ENCODE measurements at regions not wholly inside any gene's neighbourhood (a gene's known extent, or its start where the extent isn't known, plus 50 kb on each side); places are given as distances from the start of the nearest gene placed in this dataset.
"Not testable (repeated sequence)": the region's sequence is repeated elsewhere in the genome, so short reads cannot be mapped to it uniquely, and the experiment has no call there.

DNA sequence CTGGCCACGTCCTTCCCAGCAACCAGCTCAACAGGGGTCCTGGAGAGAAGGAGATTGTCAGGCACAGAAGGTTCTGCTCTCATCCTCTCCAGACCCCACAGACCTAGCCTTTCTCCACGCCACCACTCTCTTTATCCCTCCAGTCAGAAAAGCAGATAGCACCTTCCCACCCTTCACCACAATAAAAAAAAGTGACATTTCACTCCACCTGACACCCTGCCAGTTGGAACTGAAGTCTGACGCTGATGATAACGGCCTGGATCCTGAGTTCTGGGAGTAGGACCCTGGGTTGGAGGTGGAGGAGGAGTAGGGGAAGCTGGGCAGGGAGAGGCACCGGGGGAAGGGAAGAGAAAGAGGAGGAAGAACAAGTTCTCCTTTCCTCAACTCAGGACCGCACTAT lies 127.5 kb upstream of the ANO1 start:
- Mint-ChIP-seq H3K4me1 (no peaks in the 10 kb centered on the region), H3K27ac (no peak overlapping the region), H3K27me3 (peaks cover 10% of the 10 kb centered on the region), H3K4me3 (no peak overlapping the region), H3K9me3 (ENCODE audit: insufficient read depth) (peaks cover 4% of the 10 kb centered on the region)
- Histone ChIP-seq H3K27me3 (replicated peaks in 1 of 4; ENCODE audit: control extremely low read depth in 1 of 4, control insufficient read depth in 3 of 4, insufficient read depth in 4 of 4, low read length in 3 of 4) (peaks cover 0 to 8% (median 0%) of the 10 kb centered on the region in 4 experiments), H3K4me3 (ENCODE audit: control extremely low read depth in 1 of 5, extremely low read depth in 1 of 5, insufficient read depth in 1 of 5, low read depth in 2 of 5, low read length in 4 of 5) (no peak overlapping the region), H2AFZ (ENCODE audit: insufficient read depth, low read depth, low read length, poor library complexity, severe bottlenecking) (no peak overlapping the region), H3K9me3 (ENCODE audit: control extremely low read depth in 1 of 3, control insufficient read depth in 2 of 3, insufficient read depth in 1 of 3, low read length in 2 of 3) (peaks cover 0 to 24% (median 0%) of the 10 kb centered on the region in 3 donors), H3K79me2 (ENCODE audit: control insufficient read depth, insufficient read depth, low read length) (no peaks in the 10 kb centered on the region), H3K36me3 (replicated peaks in 1 of 2; ENCODE audit: control extremely low read depth in 1 of 2, control insufficient read depth in 1 of 2, extremely low read depth in 1 of 2, insufficient read depth in 2 of 2, low read length in 1 of 2) (no peaks in the 10 kb centered on the region), H3K4me2 (replicated peaks; ENCODE audit: low read depth, low read length, poor library complexity, severe bottlenecking) (no peak overlapping the region), H3K27ac (ENCODE audit: low read length in 2 of 2) (no peak overlapping the region), H3K9ac (ENCODE audit: low read length) (no peak overlapping the region), H3K4me1 (ENCODE audit: control insufficient read depth in 2 of 2, insufficient read depth in 2 of 2, low read length in 2 of 2) (no peaks in the 10 kb centered on the region), H4K20me1 (ENCODE audit: control insufficient read depth, insufficient read depth, low read length, poor library complexity, severe bottlenecking) (no peaks in the 10 kb centered on the region)
- no peak for ATAC-seq (ENCODE audit: low read depth)
- CTCF ChIA-PET, result no interaction called here
- intact Hi-C loops (cut with micrococcal nuclease), result no loop called here
- POLR2A ChIA-PET, result no interaction called here
- DNase-seq, result no peak
- TF ChIP-seq, protein P1, sequence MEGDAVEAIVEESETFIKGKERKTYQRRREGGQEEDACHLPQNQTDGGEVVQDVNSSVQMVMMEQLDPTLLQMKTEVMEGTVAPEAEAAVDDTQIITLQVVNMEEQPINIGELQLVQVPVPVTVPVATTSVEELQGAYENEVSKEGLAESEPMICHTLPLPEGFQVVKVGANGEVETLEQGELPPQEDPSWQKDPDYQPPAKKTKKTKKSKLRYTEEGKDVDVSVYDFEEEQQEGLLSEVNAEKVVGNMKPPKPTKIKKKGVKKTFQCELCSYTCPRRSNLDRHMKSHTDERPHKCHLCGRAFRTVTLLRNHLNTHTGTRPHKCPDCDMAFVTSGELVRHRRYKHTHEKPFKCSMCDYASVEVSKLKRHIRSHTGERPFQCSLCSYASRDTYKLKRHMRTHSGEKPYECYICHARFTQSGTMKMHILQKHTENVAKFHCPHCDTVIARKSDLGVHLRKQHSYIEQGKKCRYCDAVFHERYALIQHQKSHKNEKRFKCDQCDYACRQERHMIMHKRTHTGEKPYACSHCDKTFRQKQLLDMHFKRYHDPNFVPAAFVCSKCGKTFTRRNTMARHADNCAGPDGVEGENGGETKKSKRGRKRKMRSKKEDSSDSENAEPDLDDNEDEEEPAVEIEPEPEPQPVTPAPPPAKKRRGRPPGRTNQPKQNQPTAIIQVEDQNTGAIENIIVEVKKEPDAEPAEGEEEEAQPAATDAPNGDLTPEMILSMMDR (IDR thresholded peaks at IDR 0.05), result no peak
- TF ChIP-seq EZH2 (IDR thresholded peaks at IDR 0.05; ENCODE audit: borderline replicate concordance, insufficient read depth, low read depth, low read length, poor library complexity, severe bottlenecking), result no peak
- WGBS (ENCODE audit: insufficient coverage), result 100% methylated on average over 1 of the region's 6 CpGs

DNA sequence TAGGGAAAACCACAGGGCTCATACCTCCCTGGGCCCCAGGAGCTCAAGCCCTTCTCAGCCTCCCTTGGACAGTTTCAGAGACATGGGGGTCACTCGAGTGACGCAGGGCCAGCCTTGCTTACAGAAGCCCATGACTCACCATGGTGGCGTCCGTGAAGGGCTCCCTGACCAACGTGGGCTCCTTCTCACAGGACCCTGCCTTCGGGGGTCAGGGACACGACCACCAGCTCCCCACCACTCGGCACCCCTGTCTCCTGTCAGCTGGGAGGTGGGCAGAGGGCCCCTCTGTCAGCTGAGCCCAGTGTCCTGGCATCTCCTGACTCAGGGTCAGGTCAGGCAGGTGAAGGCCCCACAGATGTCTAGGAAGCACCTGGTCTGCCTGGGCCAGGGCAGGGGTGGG lies 126.3 kb upstream of the ANO1 start:
- Histone ChIP-seq H3K4me2 (replicated peaks; ENCODE audit: low read depth, low read length, poor library complexity, severe bottlenecking) (no peak overlapping the region), H3K27ac (ENCODE audit: low read length in 2 of 2) (no peak overlapping the region), H3K9me3 (ENCODE audit: control extremely low read depth in 1 of 3, control insufficient read depth in 2 of 3, insufficient read depth in 1 of 3, low read length in 2 of 3) (peaks cover 0 to 24% (median 0%) of the 10 kb centered on the region in 3 donors), H2AFZ (ENCODE audit: insufficient read depth, low read depth, low read length, poor library complexity, severe bottlenecking) (no peak overlapping the region), H3K27me3 (replicated peaks in 1 of 4; ENCODE audit: control extremely low read depth in 1 of 4, control insufficient read depth in 3 of 4, insufficient read depth in 4 of 4, low read length in 3 of 4) (peaks cover 0 to 8% (median 0%) of the 10 kb centered on the region in 4 experiments), H3K36me3 (replicated peaks in 1 of 2; ENCODE audit: control extremely low read depth in 1 of 2, control insufficient read depth in 1 of 2, extremely low read depth in 1 of 2, insufficient read depth in 2 of 2, low read length in 1 of 2) (no peaks in the 10 kb centered on the region), H3K79me2 (ENCODE audit: control insufficient read depth, insufficient read depth, low read length) (no peaks in the 10 kb centered on the region), H3K4me3 (ENCODE audit: control extremely low read depth in 1 of 5, extremely low read depth in 1 of 5, insufficient read depth in 1 of 5, low read depth in 2 of 5, low read length in 4 of 5) (no peak overlapping the region), H3K4me1 (ENCODE audit: control insufficient read depth in 2 of 2, insufficient read depth in 2 of 2, low read length in 2 of 2) (no peaks in the 10 kb centered on the region), H3K9ac (ENCODE audit: low read length) (no peak overlapping the region), H4K20me1 (ENCODE audit: control insufficient read depth, insufficient read depth, low read length, poor library complexity, severe bottlenecking) (no peaks in the 10 kb centered on the region)
- TF ChIP-seq EZH2 (IDR thresholded peaks at IDR 0.05; ENCODE audit: borderline replicate concordance, insufficient read depth, low read depth, low read length, poor library complexity, severe bottlenecking), result no peak
- TF ChIP-seq, protein P1 (IDR thresholded peaks at IDR 0.05), result no peak
- ChIA-PET POLR2A (no interaction called here), CTCF (no interaction called here)
- H3K4me3 Mint-ChIP-seq, result no peak overlapping the region
- H3K9me3 Mint-ChIP-seq (ENCODE audit: insufficient read depth), result peaks cover 4% of the 10 kb centered on the region
- intact Hi-C loops (cut with micrococcal nuclease), result no loop called here
- no peak for ATAC-seq (ENCODE audit: low read depth)
- H3K27me3 Mint-ChIP-seq, result peaks cover 10% of the 10 kb centered on the region
- DNase-seq, result no peak
- H3K27ac Mint-ChIP-seq, result no peak overlapping the region
- 88% methylated on average over 8 of the region's 8 CpGs for WGBS (ENCODE audit: insufficient coverage)
- no peaks in the 10 kb centered on the region for H3K4me1 Mint-ChIP-seq

DNA sequence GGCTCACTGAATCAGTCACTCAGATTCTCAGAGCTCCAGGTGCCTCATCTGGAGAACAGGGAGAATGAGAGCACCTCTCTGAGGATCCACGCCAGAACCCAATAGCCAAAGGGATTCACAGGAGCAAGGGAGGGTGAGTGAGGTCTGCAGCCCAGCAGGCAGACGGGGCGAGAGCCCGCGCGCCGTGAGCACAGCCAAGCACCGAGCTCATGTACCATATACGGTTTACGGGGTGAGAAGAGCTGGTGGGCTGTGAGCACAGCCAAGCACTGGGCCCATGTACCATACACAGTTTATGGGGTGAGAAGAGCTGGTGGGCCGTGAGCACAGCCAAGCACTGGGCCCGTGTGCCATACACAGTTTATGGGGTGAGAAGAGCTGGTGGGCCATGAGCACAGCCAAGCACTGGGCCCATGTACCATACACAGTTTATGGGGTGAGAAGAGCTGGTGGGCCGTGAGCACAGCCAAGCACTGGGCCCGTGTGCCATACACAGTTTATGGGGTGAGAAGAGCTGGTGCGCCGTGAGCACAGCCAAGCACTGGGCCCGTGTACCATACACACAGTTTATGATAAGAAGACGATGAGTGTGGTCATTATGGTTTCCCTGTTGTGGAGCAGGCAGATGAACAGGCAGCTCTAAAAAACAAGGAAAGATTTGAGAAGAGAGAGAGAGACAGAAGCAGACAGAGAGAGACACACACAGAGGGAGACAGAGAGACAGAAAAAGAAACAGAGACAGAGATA lies 125.7 kb upstream of the ANO1 start:
- intact Hi-C loops (cut with micrococcal nuclease); H3K27ac Mint-ChIP-seq; CTCF ChIA-PET; H3K27me3 ChIP-seq (replicated peaks in 1 of 4; ENCODE audit: control extremely low read depth in 1 of 4, control insufficient read depth in 3 of 4, insufficient read depth in 4 of 4, low read length in 3 of 4); H4K20me1 ChIP-seq (ENCODE audit: control insufficient read depth, insufficient read depth, low read length, poor library complexity, severe bottlenecking); H3K9ac ChIP-seq (ENCODE audit: low read length); H3K4me1 ChIP-seq (ENCODE audit: control insufficient read depth in 2 of 2, insufficient read depth in 2 of 2, low read length in 2 of 2); H3K27ac ChIP-seq (ENCODE audit: low read length in 2 of 2); H3K79me2 ChIP-seq (ENCODE audit: control insufficient read depth, insufficient read depth, low read length); H3K27me3 Mint-ChIP-seq; H3K4me3 Mint-ChIP-seq; H3K4me3 ChIP-seq (ENCODE audit: control extremely low read depth in 1 of 5, extremely low read depth in 1 of 5, insufficient read depth in 1 of 5, low read depth in 2 of 5, low read length in 4 of 5); H3K4me2 ChIP-seq (replicated peaks; ENCODE audit: low read depth, low read length, poor library complexity, severe bottlenecking); DNase-seq; H3K9me3 Mint-ChIP-seq (ENCODE audit: insufficient read depth); POLR2A ChIA-PET; ATAC-seq (ENCODE audit: low read depth); H3K36me3 ChIP-seq (replicated peaks in 1 of 2; ENCODE audit: control extremely low read depth in 1 of 2, control insufficient read depth in 1 of 2, extremely low read depth in 1 of 2, insufficient read depth in 2 of 2, low read length in 1 of 2); H2AFZ ChIP-seq (ENCODE audit: insufficient read depth, low read depth, low read length, poor library complexity, severe bottlenecking); H3K4me1 Mint-ChIP-seq: not testable (repeated sequence)
- peaks cover 0 to 24% (median 0%) of the 10 kb centered on the region in 3 donors for H3K9me3 ChIP-seq (ENCODE audit: control extremely low read depth in 1 of 3, control insufficient read depth in 2 of 3, insufficient read depth in 1 of 3, low read length in 2 of 3)
- 96% methylated on average over 16 of the region's 18 CpGs for WGBS (ENCODE audit: insufficient coverage)
